ENCODE measurements at regions not wholly inside any gene's neighbourhood (a gene's known extent, or its start where the extent isn't known, plus 50 kb on each side); places are given as distances from the start of the nearest gene placed in this dataset.

DNA sequence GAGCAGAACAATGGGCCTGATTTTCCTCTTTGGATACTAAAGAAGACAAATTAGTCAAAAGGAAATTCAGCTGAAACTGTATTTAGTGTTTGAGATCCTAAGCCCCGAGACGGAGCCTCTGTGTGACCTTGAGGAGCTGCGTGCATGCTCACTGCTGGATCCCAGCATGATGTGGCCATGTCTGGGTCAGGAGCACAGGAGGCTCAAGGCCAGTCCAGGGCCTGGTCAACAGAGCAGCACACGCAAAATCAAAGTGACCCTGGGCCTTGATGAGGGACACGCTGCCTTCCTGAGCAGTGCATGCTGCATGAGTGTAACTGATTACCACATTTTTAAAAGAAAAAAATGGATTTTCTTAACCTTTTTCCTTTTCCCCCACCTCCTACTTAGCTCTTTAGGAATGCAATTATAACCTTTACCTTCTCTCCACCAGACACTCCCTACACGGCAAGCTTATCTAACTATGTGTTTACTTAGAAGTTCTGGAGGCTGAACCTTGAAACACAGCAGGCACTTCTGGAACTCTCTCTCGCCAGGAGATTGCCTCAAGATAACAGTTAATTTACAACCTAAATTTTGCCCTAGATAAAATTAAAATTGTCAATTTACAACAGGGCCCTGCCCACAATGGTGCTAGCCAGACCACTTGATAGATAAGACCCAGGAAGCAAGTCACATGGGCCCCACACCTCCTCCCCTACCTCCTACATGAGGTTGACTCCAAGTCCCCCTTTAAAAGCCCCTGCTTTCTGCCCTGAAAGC, 144.6 kb downstream of the LRIG2 start:
- TF ChIP-seq, protein P1, sequence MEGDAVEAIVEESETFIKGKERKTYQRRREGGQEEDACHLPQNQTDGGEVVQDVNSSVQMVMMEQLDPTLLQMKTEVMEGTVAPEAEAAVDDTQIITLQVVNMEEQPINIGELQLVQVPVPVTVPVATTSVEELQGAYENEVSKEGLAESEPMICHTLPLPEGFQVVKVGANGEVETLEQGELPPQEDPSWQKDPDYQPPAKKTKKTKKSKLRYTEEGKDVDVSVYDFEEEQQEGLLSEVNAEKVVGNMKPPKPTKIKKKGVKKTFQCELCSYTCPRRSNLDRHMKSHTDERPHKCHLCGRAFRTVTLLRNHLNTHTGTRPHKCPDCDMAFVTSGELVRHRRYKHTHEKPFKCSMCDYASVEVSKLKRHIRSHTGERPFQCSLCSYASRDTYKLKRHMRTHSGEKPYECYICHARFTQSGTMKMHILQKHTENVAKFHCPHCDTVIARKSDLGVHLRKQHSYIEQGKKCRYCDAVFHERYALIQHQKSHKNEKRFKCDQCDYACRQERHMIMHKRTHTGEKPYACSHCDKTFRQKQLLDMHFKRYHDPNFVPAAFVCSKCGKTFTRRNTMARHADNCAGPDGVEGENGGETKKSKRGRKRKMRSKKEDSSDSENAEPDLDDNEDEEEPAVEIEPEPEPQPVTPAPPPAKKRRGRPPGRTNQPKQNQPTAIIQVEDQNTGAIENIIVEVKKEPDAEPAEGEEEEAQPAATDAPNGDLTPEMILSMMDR (IDR thresholded peaks at IDR 0.05) = no peak
- TF ChIP-seq POLR2A (IDR thresholded peaks at IDR 0.05) = no peak

Measured in thyroid gland (tissue), 4 donors.